ENCODE measurements at regions not wholly inside any gene's neighbourhood (a gene's known extent, or its start where the extent isn't known, plus 50 kb on each side); places are given as distances from the start of the nearest gene placed in this dataset.

GRCh38 chrX:54615109-54615508, 85.1 kb downstream of the GNL3L start:
- DNase-seq, result no peak

- no peak for DNase-seq
These were observed 103.6 kb downstream of the GNL3L start for GRCh38 chrX:54633641-54634040.

- DNase-seq, result peak; percentile 35
These were observed 109.0 kb downstream of the GNL3L start for GRCh38 chrX:54639018-54639345.

GRCh38 chrX:54639346-54640102, 109.5 kb downstream of the GNL3L start:
- peak; percentile 98 for DNase-seq

GRCh38 chrX:54640103-54640690, 110.2 kb downstream of the GNL3L start:
- no peak for DNase-seq

- DNase-seq, result peak; percentile 17
These were observed 110.7 kb downstream of the GNL3L start for GRCh38 chrX:54640736-54641135.

- no peak for DNase-seq
These were observed 111.5 kb downstream of the GNL3L start for GRCh38 chrX:54641530-54641929.

GRCh38 chrX:54647607-54648006, 117.6 kb downstream of the GNL3L start:
- DNase-seq, result peak; percentile 20

- peak; percentile 1 for DNase-seq
These were observed 129.5 kb downstream of the GNL3L start for GRCh38 chrX:54659547-54659946.

GRCh38 chrX:54675762-54676161, 122.3 kb downstream of the ITIH6 start:
- DNase-seq, result no peak

- DNase-seq, result peak; percentile 35
These were observed 102.8 kb downstream of the ITIH6 start for GRCh38 chrX:54695231-54695630.

- DNase-seq, result peak; percentile 85
These were observed 102.1 kb downstream of the ITIH6 start for GRCh38 chrX:54695816-54696487.

Measured in DMS53 (cell line).